ENCODE measurements at regions not wholly inside any gene's neighbourhood (a gene's known extent, or its start where the extent isn't known, plus 50 kb on each side); places are given as distances from the start of the nearest gene placed in this dataset.
"Not testable (repeated sequence)": the region's sequence is repeated elsewhere in the genome, so short reads cannot be mapped to it uniquely, and the experiment has no call there.

- DNase-seq (ENCODE audit: low read depth, low spot score), result no peak
- in situ Hi-C loops (cut with HindIII; ENCODE audit: low pct_unique_long_range_greater_than_20kb, low sequenced_read_pairs), result no loop called here
These were observed 88.0 kb upstream of the SIM2 start for GRCh38 chr21:36610935-36611334.

- in situ Hi-C loops (cut with HindIII; ENCODE audit: low pct_unique_long_range_greater_than_20kb, low sequenced_read_pairs), result no loop called here
- DNase-seq (ENCODE audit: low read depth, low spot score), result no peak
These were observed 87.5 kb upstream of the SIM2 start for GRCh38 chr21:36611379-36611778.

GRCh38 chr21:36613059-36613458 is 85.9 kb upstream of the SIM2 start:
- in situ Hi-C loops (cut with HindIII; ENCODE audit: low pct_unique_long_range_greater_than_20kb, low sequenced_read_pairs), result no loop called here
- DNase-seq (ENCODE audit: low read depth, low spot score), result no peak

- in situ Hi-C loops (cut with HindIII; ENCODE audit: low pct_unique_long_range_greater_than_20kb, low sequenced_read_pairs), result no loop called here
- DNase-seq (ENCODE audit: low read depth, low spot score), result no peak
These were observed 85.4 kb upstream of the SIM2 start for GRCh38 chr21:36613554-36613953.

GRCh38 chr21:36615274-36615964 is 83.5 kb upstream of the SIM2 start:
- DNase-seq (ENCODE audit: low read depth, low spot score), result peak; percentile 45
- in situ Hi-C loops (cut with HindIII; ENCODE audit: low pct_unique_long_range_greater_than_20kb, low sequenced_read_pairs), result no loop called here

GRCh38 chr21:36616773-36617172 is 82.1 kb upstream of the SIM2 start:
- in situ Hi-C loops (cut with HindIII; ENCODE audit: low pct_unique_long_range_greater_than_20kb, low sequenced_read_pairs); DNase-seq (ENCODE audit: low read depth, low spot score): not testable (repeated sequence)

GRCh38 chr21:36621794-36622193 is 77.1 kb upstream of the SIM2 start:
- DNase-seq (ENCODE audit: low read depth, low spot score), result not testable (repeated sequence)

GRCh38 chr21:36624105-36624504 is 74.8 kb upstream of the SIM2 start:
- in situ Hi-C loops (cut with HindIII; ENCODE audit: low pct_unique_long_range_greater_than_20kb, low sequenced_read_pairs), result no loop called here
- DNase-seq (ENCODE audit: low read depth, low spot score), result no peak

More at GRCh38 chr21:36621794-36622193, 77.1 kb upstream of the SIM2 start:
- in situ Hi-C loops (cut with HindIII; ENCODE audit: low pct_unique_long_range_greater_than_20kb, low sequenced_read_pairs), result not testable (repeated sequence)

- in situ Hi-C loops (cut with HindIII; ENCODE audit: low pct_unique_long_range_greater_than_20kb, low sequenced_read_pairs), result no loop called here
- no peak for DNase-seq (ENCODE audit: low read depth, low spot score)
These were observed 72.1 kb upstream of the SIM2 start for GRCh38 chr21:36626791-36627190.

GRCh38 chr21:36627242-36627641 is 71.7 kb upstream of the SIM2 start:
- in situ Hi-C loops (cut with HindIII; ENCODE audit: low pct_unique_long_range_greater_than_20kb, low sequenced_read_pairs), result no loop called here
- no peak for DNase-seq (ENCODE audit: low read depth, low spot score)

GRCh38 chr21:36628106-36628505 is 70.8 kb upstream of the SIM2 start:
- in situ Hi-C loops (cut with HindIII; ENCODE audit: low pct_unique_long_range_greater_than_20kb, low sequenced_read_pairs), result no loop called here
- DNase-seq (ENCODE audit: low read depth, low spot score), result no peak

- in situ Hi-C loops (cut with HindIII; ENCODE audit: low pct_unique_long_range_greater_than_20kb, low sequenced_read_pairs), result no loop called here
- DNase-seq (ENCODE audit: low read depth, low spot score), result no peak
These were observed 70.0 kb upstream of the SIM2 start for GRCh38 chr21:36628761-36629460.

- peak; percentile 64 for DNase-seq (ENCODE audit: low read depth, low spot score)
- in situ Hi-C loops (cut with HindIII; ENCODE audit: low pct_unique_long_range_greater_than_20kb, low sequenced_read_pairs), result no loop called here
These were observed 68.3 kb upstream of the SIM2 start for GRCh38 chr21:36630485-36631206.

GRCh38 chr21:36636016-36636415 is 62.9 kb upstream of the SIM2 start:
- in situ Hi-C loops (cut with HindIII; ENCODE audit: low pct_unique_long_range_greater_than_20kb, low sequenced_read_pairs), result no loop called here
- peak; percentile 63 for DNase-seq (ENCODE audit: low read depth, low spot score)

GRCh38 chr21:36636439-36636838 is 62.5 kb upstream of the SIM2 start:
- no peak for DNase-seq (ENCODE audit: low read depth, low spot score)
- in situ Hi-C loops (cut with HindIII; ENCODE audit: low pct_unique_long_range_greater_than_20kb, low sequenced_read_pairs), result no loop called here

GRCh38 chr21:36639769-36640168 is 59.1 kb upstream of the SIM2 start:
- DNase-seq (ENCODE audit: low read depth, low spot score), result no peak
- in situ Hi-C loops (cut with HindIII; ENCODE audit: low pct_unique_long_range_greater_than_20kb, low sequenced_read_pairs), result no loop called here

- in situ Hi-C loops (cut with HindIII; ENCODE audit: low pct_unique_long_range_greater_than_20kb, low sequenced_read_pairs), result no loop called here
- DNase-seq (ENCODE audit: low read depth, low spot score), result no peak
These were observed 58.7 kb upstream of the SIM2 start for GRCh38 chr21:36640174-36640720.

GRCh38 chr21:36640721-36641244 is 58.1 kb upstream of the SIM2 start:
- in situ Hi-C loops (cut with HindIII; ENCODE audit: low pct_unique_long_range_greater_than_20kb, low sequenced_read_pairs), result no loop called here
- DNase-seq (ENCODE audit: low read depth, low spot score), result no peak

All from SK-MEL-5 (cell line).